ENCODE measurements at regions not wholly inside any gene's neighbourhood (a gene's known extent, or its start where the extent isn't known, plus 50 kb on each side); places are given as distances from the start of the nearest gene placed in this dataset.

DNA sequence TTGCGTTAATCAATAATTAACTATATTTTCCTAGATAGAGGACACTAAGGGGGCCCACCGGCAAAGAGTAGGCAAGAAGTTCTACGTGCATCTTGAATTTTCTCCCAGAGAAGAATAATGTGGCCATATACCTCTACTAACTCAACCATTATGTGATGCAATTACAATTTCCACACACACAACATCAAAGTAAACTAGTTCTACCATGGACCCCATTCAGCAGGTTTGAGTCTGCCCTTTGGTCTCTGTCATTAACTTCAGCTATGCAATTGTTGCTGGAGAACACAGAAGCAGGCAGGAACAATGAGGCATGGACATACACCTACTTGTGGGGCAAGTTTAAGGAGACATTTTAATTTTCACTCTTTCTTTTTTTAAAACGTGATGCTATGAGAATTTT is 705.9 kb downstream of the PDCD6IP start:
- Histone ChIP-seq H3K27ac (ENCODE audit: low read depth, low read length) (no peak overlapping the region), H3K4me3 (ENCODE audit: insufficient read depth, low read length, poor library complexity, severe bottlenecking) (no peak overlapping the region), H3K27me3 (ENCODE audit: low read length) (no peaks in the 10 kb centered on the region), H3K79me2 (ENCODE audit: insufficient read depth, low read length) (no peaks in the 10 kb centered on the region), H3K4me2 (ENCODE audit: low read depth, low read length, poor library complexity, severe bottlenecking) (no peak overlapping the region), H3K9me3 (ENCODE audit: insufficient read depth, low read length) (no peaks in the 10 kb centered on the region), H3F3A (ENCODE audit: insufficient read depth) (no peaks in the 10 kb centered on the region), H3K9me2 (replicated peaks; ENCODE audit: insufficient read depth, low read length) (no peaks in the 10 kb centered on the region), H3K9ac (ENCODE audit: low read length) (no peak overlapping the region), H3K36me3 (ENCODE audit: low read length) (no peaks in the 10 kb centered on the region), H2AFZ (ENCODE audit: low read depth, low read length, severe bottlenecking) (no peak overlapping the region), H4K20me1 (ENCODE audit: low read depth, low read length) (no peaks in the 10 kb centered on the region)
- TF ChIP-seq, protein P1, sequence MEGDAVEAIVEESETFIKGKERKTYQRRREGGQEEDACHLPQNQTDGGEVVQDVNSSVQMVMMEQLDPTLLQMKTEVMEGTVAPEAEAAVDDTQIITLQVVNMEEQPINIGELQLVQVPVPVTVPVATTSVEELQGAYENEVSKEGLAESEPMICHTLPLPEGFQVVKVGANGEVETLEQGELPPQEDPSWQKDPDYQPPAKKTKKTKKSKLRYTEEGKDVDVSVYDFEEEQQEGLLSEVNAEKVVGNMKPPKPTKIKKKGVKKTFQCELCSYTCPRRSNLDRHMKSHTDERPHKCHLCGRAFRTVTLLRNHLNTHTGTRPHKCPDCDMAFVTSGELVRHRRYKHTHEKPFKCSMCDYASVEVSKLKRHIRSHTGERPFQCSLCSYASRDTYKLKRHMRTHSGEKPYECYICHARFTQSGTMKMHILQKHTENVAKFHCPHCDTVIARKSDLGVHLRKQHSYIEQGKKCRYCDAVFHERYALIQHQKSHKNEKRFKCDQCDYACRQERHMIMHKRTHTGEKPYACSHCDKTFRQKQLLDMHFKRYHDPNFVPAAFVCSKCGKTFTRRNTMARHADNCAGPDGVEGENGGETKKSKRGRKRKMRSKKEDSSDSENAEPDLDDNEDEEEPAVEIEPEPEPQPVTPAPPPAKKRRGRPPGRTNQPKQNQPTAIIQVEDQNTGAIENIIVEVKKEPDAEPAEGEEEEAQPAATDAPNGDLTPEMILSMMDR (IDR thresholded peaks at IDR 0.05; ENCODE audit: insufficient read depth, low read length, poor library complexity, severe bottlenecking): no peak
- TF ChIP-seq EZH2phosphoT487 (conservative IDR thresholded peaks at IDR 0.05; ENCODE audit: low read length): no peak

DNA sequence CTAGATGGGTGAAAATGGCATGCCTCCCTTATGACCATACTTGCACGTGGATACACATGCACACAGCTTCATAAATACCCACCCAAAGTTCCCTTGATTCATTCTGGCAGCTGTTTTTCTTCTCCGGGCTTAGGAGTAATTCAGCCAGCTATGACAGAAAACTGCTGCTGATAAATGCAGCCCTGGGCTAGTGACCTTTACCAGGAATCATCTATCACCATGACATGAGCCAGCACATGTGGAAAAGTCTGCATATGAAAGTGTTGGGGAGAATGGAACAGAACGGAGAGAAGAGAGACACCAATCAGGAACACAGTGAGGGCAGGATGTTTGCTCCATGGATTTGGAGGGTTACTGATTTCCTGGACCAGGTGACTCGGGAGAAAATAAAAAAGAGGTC is 706.3 kb downstream of the PDCD6IP start:
- no peak overlapping the region for H2AFZ ChIP-seq (ENCODE audit: low read depth, low read length, severe bottlenecking)
- no peak overlapping the region for H3K27ac ChIP-seq (ENCODE audit: low read depth, low read length)
- H3K79me2 ChIP-seq (ENCODE audit: insufficient read depth, low read length): no peaks in the 10 kb centered on the region
- H3K27me3 ChIP-seq (ENCODE audit: low read length): no peaks in the 10 kb centered on the region
- H3F3A ChIP-seq (ENCODE audit: insufficient read depth): no peaks in the 10 kb centered on the region
- H3K9ac ChIP-seq (ENCODE audit: low read length): no peak overlapping the region
- no peak overlapping the region for H3K4me3 ChIP-seq (ENCODE audit: insufficient read depth, low read length, poor library complexity, severe bottlenecking)
- no peak overlapping the region for H3K4me2 ChIP-seq (ENCODE audit: low read depth, low read length, poor library complexity, severe bottlenecking)
- H3K36me3 ChIP-seq (ENCODE audit: low read length): no peaks in the 10 kb centered on the region
- no peaks in the 10 kb centered on the region for H4K20me1 ChIP-seq (ENCODE audit: low read depth, low read length)
- TF ChIP-seq EZH2phosphoT487 (conservative IDR thresholded peaks at IDR 0.05; ENCODE audit: low read length): no peak
- TF ChIP-seq, protein P1 (IDR thresholded peaks at IDR 0.05; ENCODE audit: insufficient read depth, low read length, poor library complexity, severe bottlenecking): no peak
- no peaks in the 10 kb centered on the region for H3K9me2 ChIP-seq (replicated peaks; ENCODE audit: insufficient read depth, low read length)
- no peaks in the 10 kb centered on the region for H3K9me3 ChIP-seq (ENCODE audit: insufficient read depth, low read length)

DNA sequence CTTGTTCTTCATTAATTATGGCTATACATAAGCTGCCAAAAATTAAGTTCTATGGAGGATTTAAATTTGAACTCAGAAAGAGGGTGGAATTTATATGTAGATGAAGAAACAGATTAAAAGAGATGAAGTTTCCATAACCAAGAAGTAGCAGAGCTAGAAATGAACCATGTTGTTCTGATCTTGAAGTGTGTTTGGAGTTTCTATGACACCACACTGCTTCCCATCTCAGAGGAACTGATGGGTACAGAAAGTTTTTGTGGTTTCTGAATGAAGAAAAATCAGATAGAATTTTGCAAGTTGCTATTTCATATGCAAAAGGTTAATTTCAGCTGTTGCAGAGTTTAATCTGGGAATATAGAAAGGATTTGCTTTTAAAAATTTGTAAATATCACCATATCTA is 710.3 kb downstream of the PDCD6IP start:
- TF ChIP-seq, protein P1 (IDR thresholded peaks at IDR 0.05; ENCODE audit: insufficient read depth, low read length, poor library complexity, severe bottlenecking): no peak
- TF ChIP-seq EZH2phosphoT487 (conservative IDR thresholded peaks at IDR 0.05; ENCODE audit: low read length): no peak

More for the DNA sequence above, 710.3 kb downstream of the PDCD6IP start:
- no peaks in the 10 kb centered on the region for H3K9me3 ChIP-seq (ENCODE audit: insufficient read depth, low read length)
- H4K20me1 ChIP-seq (ENCODE audit: low read depth, low read length): no peaks in the 10 kb centered on the region
- no peaks in the 10 kb centered on the region for H3F3A ChIP-seq (ENCODE audit: insufficient read depth)
- H3K4me2 ChIP-seq (ENCODE audit: low read depth, low read length, poor library complexity, severe bottlenecking): no peak overlapping the region
- no peak overlapping the region for H2AFZ ChIP-seq (ENCODE audit: low read depth, low read length, severe bottlenecking)
- H3K4me3 ChIP-seq (ENCODE audit: insufficient read depth, low read length, poor library complexity, severe bottlenecking): no peak overlapping the region
- no peak overlapping the region for H3K27ac ChIP-seq (ENCODE audit: low read depth, low read length)
- no peaks in the 10 kb centered on the region for H3K36me3 ChIP-seq (ENCODE audit: low read length)
- no peak overlapping the region for H3K9ac ChIP-seq (ENCODE audit: low read length)
- H3K79me2 ChIP-seq (ENCODE audit: insufficient read depth, low read length): no peaks in the 10 kb centered on the region
- no peaks in the 10 kb centered on the region for H3K9me2 ChIP-seq (replicated peaks; ENCODE audit: insufficient read depth, low read length)
- no peaks in the 10 kb centered on the region for H3K27me3 ChIP-seq (ENCODE audit: low read length)
